IPS-18a (cell line): ENCODE measurements at regions not wholly inside any gene's neighbourhood (a gene's known extent, or its start where the extent isn't known, plus 50 kb on each side); places are given as distances from the start of the nearest gene placed in this dataset.
"Not testable (repeated sequence)": the region's sequence is repeated elsewhere in the genome, so short reads cannot be mapped to it uniquely, and the experiment has no call there.

Source experiments
- H3K27ac ChIP-seq: one replicate; pipeline ENCODE4 v1.5.1; 2013; ENCODE audit warnings: low read length
- H3K27me3 ChIP-seq: one replicate; pipeline ENCODE4 v1.6.1; 2013; ENCODE audit warnings: mild to moderate bottlenecking, low read length; ENCODE audit not compliant: control insufficient read depth, insufficient read depth
- H3K36me3 ChIP-seq: one replicate; pipeline ENCODE4 v1.6.1; 2013; ENCODE audit warnings: low read depth, low read length; ENCODE audit not compliant: control insufficient read depth
- H3K4me1 ChIP-seq: one replicate; pipeline ENCODE4 v1.6.1; 2013; ENCODE audit warnings: low read depth, low read length; ENCODE audit not compliant: control insufficient read depth
- H3K4me3 ChIP-seq: one replicate; pipeline ENCODE4 v1.5.1; 2013; ENCODE audit warnings: low read length
- H3K9ac ChIP-seq: one replicate; pipeline ENCODE4 v1.6.1; 2013; ENCODE audit warnings: mild to moderate bottlenecking, low read length, moderate library complexity
- H3K9me3 ChIP-seq: one replicate; pipeline ENCODE4 v1.6.1; 2013; ENCODE audit warnings: low read depth, low read length; ENCODE audit not compliant: control insufficient read depth

GRCh38 chr2:150126143-150126740 is 361.2 kb downstream of the RND3 start:
- H3K27me3 ChIP-seq, result no peaks in the 10 kb centered on the region
- no peak overlapping the region for H3K9ac ChIP-seq
- no peaks in the 10 kb centered on the region for H3K36me3 ChIP-seq
- no peaks in the 10 kb centered on the region for H3K9me3 ChIP-seq
- H3K27ac ChIP-seq, result no peak overlapping the region
- no peak overlapping the region for H3K4me3 ChIP-seq
- peaks cover 4% of the 10 kb centered on the region for H3K4me1 ChIP-seq

GRCh38 chr2:150125708-150126107 is 361.8 kb downstream of the RND3 start:
- Histone ChIP-seq H3K9ac (no peak overlapping the region), H3K36me3 (no peaks in the 10 kb centered on the region), H3K4me3 (no peak overlapping the region), H3K27ac (no peak overlapping the region), H3K9me3 (no peaks in the 10 kb centered on the region), H3K27me3 (no peaks in the 10 kb centered on the region), H3K4me1 (peaks cover 9% of the 10 kb centered on the region)

- H3K27me3 ChIP-seq, result no peaks in the 10 kb centered on the region
- H3K27ac ChIP-seq, result no peak overlapping the region
- no peaks in the 10 kb centered on the region for H3K36me3 ChIP-seq
- peaks cover 14% of the 10 kb centered on the region for H3K4me1 ChIP-seq
- no peaks in the 10 kb centered on the region for H3K9me3 ChIP-seq
- H3K4me3 ChIP-seq, result no peak overlapping the region
- no peak overlapping the region for H3K9ac ChIP-seq
These were observed 362.3 kb downstream of the RND3 start for GRCh38 chr2:150125188-150125587.

GRCh38 chr2:150124739-150125138 is 362.7 kb downstream of the RND3 start:
- Histone ChIP-seq H3K27ac (no peak overlapping the region), H3K27me3 (no peaks in the 10 kb centered on the region), H3K36me3 (no peaks in the 10 kb centered on the region), H3K9ac (no peak overlapping the region), H3K4me3 (no peak overlapping the region), H3K9me3 (no peaks in the 10 kb centered on the region), H3K4me1 (peaks cover 19% of the 10 kb centered on the region)

GRCh38 chr2:150122871-150123613 is 364.4 kb downstream of the RND3 start:
- Histone ChIP-seq H3K27ac (no peak overlapping the region), H3K27me3 (no peaks in the 10 kb centered on the region), H3K4me3 (no peak overlapping the region), H3K9me3 (no peaks in the 10 kb centered on the region), H3K36me3 (no peaks in the 10 kb centered on the region), H3K4me1 (peaks cover 24% of the 10 kb centered on the region), H3K9ac (no peak overlapping the region)

GRCh38 chr2:150122156-150122555 is 365.3 kb downstream of the RND3 start:
- H3K4me3 ChIP-seq, result no peak overlapping the region
- H3K9me3 ChIP-seq, result no peaks in the 10 kb centered on the region
- H3K4me1 ChIP-seq, result peaks cover 24% of the 10 kb centered on the region
- H3K27me3 ChIP-seq, result no peaks in the 10 kb centered on the region
- no peak overlapping the region for H3K9ac ChIP-seq
- no peak overlapping the region for H3K27ac ChIP-seq
- no peaks in the 10 kb centered on the region for H3K36me3 ChIP-seq

GRCh38 chr2:150120326-150120955 is 367.0 kb downstream of the RND3 start:
- H3K4me3 ChIP-seq, result peak overlapping the region; percentile 31
- H3K36me3 ChIP-seq, result no peaks in the 10 kb centered on the region
- peak overlapping the region; percentile 12 for H3K9ac ChIP-seq
- H3K4me1 ChIP-seq, result peaks cover 24% of the 10 kb centered on the region
- no peaks in the 10 kb centered on the region for H3K9me3 ChIP-seq
- H3K27ac ChIP-seq, result no peak overlapping the region
- H3K27me3 ChIP-seq, result no peaks in the 10 kb centered on the region

GRCh38 chr2:150119819-150120218 is 367.6 kb downstream of the RND3 start:
- H3K4me3 ChIP-seq, result peak overlapping the region; percentile 31
- H3K4me1 ChIP-seq, result peaks cover 24% of the 10 kb centered on the region
- no peak overlapping the region for H3K27ac ChIP-seq
- H3K9me3 ChIP-seq, result no peaks in the 10 kb centered on the region
- no peaks in the 10 kb centered on the region for H3K27me3 ChIP-seq
- peak overlapping the region; percentile 12 for H3K9ac ChIP-seq
- no peaks in the 10 kb centered on the region for H3K36me3 ChIP-seq

GRCh38 chr2:150114089-150114488 is 373.4 kb downstream of the RND3 start:
- not testable (repeated sequence) for H3K4me3 ChIP-seq, H3K27me3 ChIP-seq, H3K27ac ChIP-seq, H3K4me1 ChIP-seq, H3K9ac ChIP-seq, H3K9me3 ChIP-seq, H3K36me3 ChIP-seq

GRCh38 chr2:150110548-150110947 is 376.9 kb downstream of the RND3 start:
- H3K27me3 ChIP-seq, result no peaks in the 10 kb centered on the region
- no peak overlapping the region for H3K4me3 ChIP-seq
- no peak overlapping the region for H3K27ac ChIP-seq
- no peaks in the 10 kb centered on the region for H3K9me3 ChIP-seq
- H3K9ac ChIP-seq, result no peak overlapping the region
- no peaks in the 10 kb centered on the region for H3K4me1 ChIP-seq
- no peaks in the 10 kb centered on the region for H3K36me3 ChIP-seq

GRCh38 chr2:150109912-150110311 is 377.6 kb downstream of the RND3 start:
- Histone ChIP-seq H3K27ac (no peak overlapping the region), H3K27me3 (no peaks in the 10 kb centered on the region), H3K4me1 (no peaks in the 10 kb centered on the region), H3K9me3 (no peaks in the 10 kb centered on the region), H3K36me3 (no peaks in the 10 kb centered on the region), H3K9ac (no peak overlapping the region), H3K4me3 (no peak overlapping the region)

GRCh38 chr2:150109028-150109427 is 378.4 kb downstream of the RND3 start:
- H3K9ac ChIP-seq, result no peak overlapping the region
- no peaks in the 10 kb centered on the region for H3K4me1 ChIP-seq
- H3K27me3 ChIP-seq, result no peaks in the 10 kb centered on the region
- H3K4me3 ChIP-seq, result no peak overlapping the region
- no peaks in the 10 kb centered on the region for H3K36me3 ChIP-seq
- H3K9me3 ChIP-seq, result no peaks in the 10 kb centered on the region
- H3K27ac ChIP-seq, result no peak overlapping the region
